H9 (cell line): ENCODE measurements at regions not wholly inside any gene's neighbourhood (a gene's known extent, or its start where the extent isn't known, plus 50 kb on each side); places are given as distances from the start of the nearest gene placed in this dataset.

Source experiments
- DNase-seq: peaks from one replicate; pipeline ENCODE4 v3.0.0-alpha.2; 2017
- H2AFZ ChIP-seq: one replicate; pipeline ENCODE4 v1.6.1; 2013; ENCODE audit warnings: mild to moderate bottlenecking, low read length, control low read depth, moderate library complexity
- H2AK5ac ChIP-seq: 2 replicates; pipeline ENCODE4 v1.6.1; 2013; ENCODE audit warnings: low read length, control low read depth, mixed read lengths; ENCODE audit not compliant: insufficient read length
- H2BK120ac ChIP-seq: one replicate; pipeline ENCODE4 v1.6.1; 2013; ENCODE audit warnings: low read depth, mild to moderate bottlenecking, low read length, control low read depth, inconsistent platforms; ENCODE audit not compliant: poor library complexity, severe bottlenecking
- H2BK12ac ChIP-seq: 2 replicates; pipeline ENCODE4 v1.6.1; 2013; ENCODE audit warnings: low read length, control low read depth, mixed read lengths, low read depth; ENCODE audit not compliant: insufficient read length
- H2BK15ac ChIP-seq: 2 replicates; pipeline ENCODE4 v1.6.1; 2013; ENCODE audit warnings: low read depth, low read length, control low read depth
- H2BK20ac ChIP-seq: one replicate; pipeline ENCODE4 v1.6.1; 2013; ENCODE audit warnings: low read depth, mild to moderate bottlenecking, low read length, control low read depth, inconsistent platforms; ENCODE audit not compliant: poor library complexity, severe bottlenecking
- H2BK5ac ChIP-seq: 2 replicates; pipeline ENCODE4 v1.6.1; 2013; ENCODE audit warnings: low read length, control low read depth, mixed read lengths; ENCODE audit not compliant: insufficient read length
- H3K14ac ChIP-seq: 2 replicates; pipeline ENCODE4 v1.6.1; 2013; ENCODE audit warnings: low read length, control low read depth; ENCODE audit not compliant: insufficient read depth
- H3K18ac ChIP-seq: 2 replicates; pipeline ENCODE4 v1.6.1; 2013; ENCODE audit warnings: low read depth, mild to moderate bottlenecking, mixed read lengths, low read length, control low read depth; ENCODE audit not compliant: insufficient read length
- H3K23ac ChIP-seq: 2 replicates; pipeline ENCODE4 v1.6.1; 2013; ENCODE audit warnings: low read length, control low read depth, mixed read lengths, low read depth; ENCODE audit not compliant: insufficient read length
- H3K23me2 ChIP-seq: 2 replicates; pipeline ENCODE4 v1.6.1; 2013; ENCODE audit warnings: low read depth, mild to moderate bottlenecking, mixed read lengths, low read length, control low read depth; ENCODE audit not compliant: insufficient read length, poor library complexity, severe bottlenecking
- H3K27ac ChIP-seq: 2 replicates; pipeline ENCODE4 v1.5.1; 2013; ENCODE audit warnings: low read length, control low read depth, mixed read lengths, low read depth; ENCODE audit not compliant: insufficient read length
- H3K27me3 ChIP-seq: 2 replicates; pipeline ENCODE4 v1.6.1; 2013; ENCODE audit warnings: low read length, control low read depth, inconsistent platforms; ENCODE audit not compliant: insufficient read depth
- H3K4ac ChIP-seq: 2 replicates; pipeline ENCODE4 v1.6.1; 2013; ENCODE audit warnings: low read depth, mild to moderate bottlenecking, control low read depth, inconsistent platforms, low read length, moderate library complexity
- H3K4me1 ChIP-seq: 2 replicates; pipeline ENCODE4 v1.6.1; 2013; ENCODE audit warnings: low read length, control low read depth, inconsistent platforms; ENCODE audit not compliant: insufficient read depth
- H3K4me2 ChIP-seq: 2 replicates; pipeline ENCODE4 v1.6.1; 2013; ENCODE audit warnings: low read length, control low read depth, mixed read lengths; ENCODE audit not compliant: insufficient read length, insufficient read depth
- H3K56ac ChIP-seq: 2 replicates; pipeline ENCODE4 v1.6.1; 2013; ENCODE audit warnings: low read depth, mild to moderate bottlenecking, mixed read lengths, low read length, control low read depth; ENCODE audit not compliant: insufficient read length
- H3K79me1 ChIP-seq: 2 replicates; pipeline ENCODE4 v1.6.1; 2013; ENCODE audit warnings: low read depth, mild to moderate bottlenecking, moderate library complexity, low read length, control low read depth, inconsistent platforms; ENCODE audit not compliant: insufficient read depth, poor library complexity, severe bottlenecking
- H3K79me2 ChIP-seq: 2 replicates; pipeline ENCODE4 v1.6.1; 2013; ENCODE audit warnings: low read length, control low read depth, inconsistent platforms; ENCODE audit not compliant: insufficient read depth
- H3K9ac ChIP-seq: 2 replicates; pipeline ENCODE4 v1.6.1; 2013; ENCODE audit warnings: low read length, control low read depth, mixed read lengths; ENCODE audit not compliant: insufficient read length; ENCODE audit errors: extremely low read depth
- H3K9me3 ChIP-seq: one replicate; pipeline ENCODE4 v1.6.1; 2013; ENCODE audit warnings: low read depth, low read length, inconsistent platforms; ENCODE audit not compliant: control insufficient read depth
- H3T11ph ChIP-seq: one replicate; pipeline ENCODE4 v1.6.1; 2013; ENCODE audit warnings: mild to moderate bottlenecking, low read length, control low read depth, inconsistent platforms
- H4K20me1 ChIP-seq: one replicate; pipeline ENCODE4 v1.6.1; 2013; ENCODE audit not compliant: control insufficient read depth, insufficient read length, insufficient read depth
- H4K5ac ChIP-seq: 2 replicates; pipeline ENCODE4 v1.6.1; 2013; ENCODE audit warnings: low read depth, mild to moderate bottlenecking, mixed read lengths, low read length, control low read depth; ENCODE audit not compliant: insufficient read length
- H4K8ac ChIP-seq: replicated peaks from 2 replicates; pipeline ENCODE4 v1.6.1; 2013; ENCODE audit warnings: low read length, control low read depth, mixed read lengths, low read depth; ENCODE audit not compliant: insufficient read length
- H4K91ac ChIP-seq: 2 replicates; pipeline ENCODE4 v1.6.1; 2013; ENCODE audit warnings: low read depth, mild to moderate bottlenecking, moderate library complexity, mixed read lengths, low read length, control low read depth; ENCODE audit not compliant: insufficient read length
- H3K27ac Mint-ChIP-seq, 3 experiments: 2 replicates in 2 of 3; 3 replicates in 1 of 3; pipeline ENCODE4 v1.8.0; 2020 to 2021; ENCODE audit warnings: mixed read lengths in 3 of 3, mild to moderate bottlenecking in 1 of 3, moderate library complexity in 1 of 3
- H3K27me3 Mint-ChIP-seq: 2 replicates; pipeline ENCODE4 v1.8.0; 2021; ENCODE audit warnings: low read depth, mild to moderate bottlenecking, moderate library complexity, mixed read lengths
- H3K36me3 Mint-ChIP-seq, 3 experiments: 2 replicates in 2 of 3; 3 replicates in 1 of 3; pipeline ENCODE4 v1.8.0; 2020 to 2021; ENCODE audit warnings: low read depth in 3 of 3, mixed read lengths in 3 of 3; ENCODE audit not compliant: insufficient read depth in 1 of 3
- H3K4me1 Mint-ChIP-seq, 2 experiments: 2 replicates each; pipeline ENCODE4 v1.8.0; 2020; ENCODE audit warnings: mixed read lengths in 2 of 2
- H3K4me3 Mint-ChIP-seq, 2 experiments: 2 replicates in 1 of 2; 3 replicates in 1 of 2; pipeline ENCODE4 v1.8.0; 2020 to 2021; ENCODE audit warnings: mild to moderate bottlenecking in 2 of 2, mixed read lengths in 2 of 2, moderate library complexity in 1 of 2
- H3K9me3 Mint-ChIP-seq, 2 experiments: 2 replicates in 1 of 2; 3 replicates in 1 of 2; pipeline ENCODE4 v1.8.0; 2020; ENCODE audit warnings: mild to moderate bottlenecking in 2 of 2, mixed read lengths in 2 of 2, moderate library complexity in 1 of 2
- WGBS: extraction: QIAGEN DNeasy Blood & Tissue Kit; methylation state at CpG from one replicate; pipeline ENCODE4 v1.1.7; 2013; ENCODE audit warnings: missing lambda C conversion rate, low lambda C conversion rate, mixed read lengths; ENCODE audit not compliant: insufficient read length; ENCODE audit errors: extremely low coverage; 5-methylcytosine and 5-hydroxymethylcytosine counted together
- TF ChIP-seq, protein P1 (sequence below): fragments of 200-600 bp; sonication (generic); conservative IDR thresholded peaks from 3 replicates; pipeline ENCODE4 v1.8.0; 2021; ENCODE audit warnings: antibody characterized with exemption, mild to moderate bottlenecking

DNA sequence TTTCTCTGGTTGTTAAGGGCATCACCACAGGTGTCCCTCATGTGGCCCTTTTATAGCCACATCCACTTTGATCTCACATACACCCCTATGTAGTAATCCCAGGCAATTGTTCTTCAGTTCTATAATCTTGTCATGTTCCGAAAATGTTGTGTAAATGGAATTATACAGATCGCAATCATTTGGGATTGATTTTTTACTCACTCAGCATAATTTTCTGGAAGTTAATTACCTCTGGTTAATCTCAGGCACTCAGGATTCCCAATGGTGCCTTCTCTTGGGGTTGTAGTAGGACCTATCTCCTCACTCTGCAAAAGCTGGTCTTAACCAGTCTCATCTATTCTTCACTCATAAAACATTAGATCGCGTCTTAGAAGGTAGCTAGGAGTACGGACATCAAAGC is 1549.6 kb upstream of the DDX18 start:
- Histone ChIP-seq H4K20me1 (no peaks in the 10 kb centered on the region), H2BK5ac (no peak overlapping the region), H3K4me2 (no peak overlapping the region), H3K56ac (no peak overlapping the region), H2AFZ (no peak overlapping the region), H2AK5ac (no peak overlapping the region), H3K23ac (no peak overlapping the region), H2BK20ac (no peak overlapping the region), H3K79me1 (no peaks in the 10 kb centered on the region), H4K8ac (no peak overlapping the region), H3K4ac (no peak overlapping the region), H4K5ac (no peak overlapping the region), H2BK12ac (no peak overlapping the region), H2BK120ac (no peak overlapping the region), H3K18ac (no peak overlapping the region), H3T11ph (no peak overlapping the region), H3K23me2 (no peaks in the 10 kb centered on the region), H4K91ac (no peak overlapping the region), H3K27me3 (no peaks in the 10 kb centered on the region), H2BK15ac (no peak overlapping the region), H3K9ac (no peak overlapping the region), H3K27ac (no peak overlapping the region), H3K9me3 (peaks cover 20% of the 10 kb centered on the region), H3K79me2 (no peaks in the 10 kb centered on the region), H3K14ac (no peak overlapping the region), H3K4me1 (no peaks in the 10 kb centered on the region)
- no peak for DNase-seq
- peaks cover 15 to 18% (median 16%) of the 10 kb centered on the region in 3 experiments; a peak in 6 of 7 replicates for H3K36me3 Mint-ChIP-seq
- no peaks in the 10 kb centered on the region for H3K4me1 Mint-ChIP-seq
- no CpG with 5 or more reads among the region's 5 CpGs for WGBS
- TF ChIP-seq, protein P1, sequence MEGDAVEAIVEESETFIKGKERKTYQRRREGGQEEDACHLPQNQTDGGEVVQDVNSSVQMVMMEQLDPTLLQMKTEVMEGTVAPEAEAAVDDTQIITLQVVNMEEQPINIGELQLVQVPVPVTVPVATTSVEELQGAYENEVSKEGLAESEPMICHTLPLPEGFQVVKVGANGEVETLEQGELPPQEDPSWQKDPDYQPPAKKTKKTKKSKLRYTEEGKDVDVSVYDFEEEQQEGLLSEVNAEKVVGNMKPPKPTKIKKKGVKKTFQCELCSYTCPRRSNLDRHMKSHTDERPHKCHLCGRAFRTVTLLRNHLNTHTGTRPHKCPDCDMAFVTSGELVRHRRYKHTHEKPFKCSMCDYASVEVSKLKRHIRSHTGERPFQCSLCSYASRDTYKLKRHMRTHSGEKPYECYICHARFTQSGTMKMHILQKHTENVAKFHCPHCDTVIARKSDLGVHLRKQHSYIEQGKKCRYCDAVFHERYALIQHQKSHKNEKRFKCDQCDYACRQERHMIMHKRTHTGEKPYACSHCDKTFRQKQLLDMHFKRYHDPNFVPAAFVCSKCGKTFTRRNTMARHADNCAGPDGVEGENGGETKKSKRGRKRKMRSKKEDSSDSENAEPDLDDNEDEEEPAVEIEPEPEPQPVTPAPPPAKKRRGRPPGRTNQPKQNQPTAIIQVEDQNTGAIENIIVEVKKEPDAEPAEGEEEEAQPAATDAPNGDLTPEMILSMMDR, result no peak
- H3K27ac Mint-ChIP-seq, result no peak overlapping the region
- H3K27me3 Mint-ChIP-seq, result no peaks in the 10 kb centered on the region; the same call in none of the 2 replicates
- H3K4me3 Mint-ChIP-seq, result no peak overlapping the region
- H3K9me3 Mint-ChIP-seq, result peaks cover 34 to 40% of the 10 kb centered on the region in 2 experiments
